K562 (cell line): ENCODE measurements at regions not wholly inside any gene's neighbourhood (a gene's known extent, or its start where the extent isn't known, plus 50 kb on each side); places are given as distances from the start of the nearest gene placed in this dataset.

ENCODE experiments used
- ARID3B ChIP-seq: fragments of 250-450 bp; sonication (Bioruptor Pico); IDR thresholded peaks from 2 replicates; pipeline ENCODE4 v1.4.0; 2020; ENCODE audit warnings: borderline replicate concordance
- BDP1 ChIP-seq: IDR thresholded peaks from 3 replicates; pipeline ENCODE4 v1.6.1; 2011; ENCODE audit not compliant: insufficient read length, insufficient read depth
- E4F1 ChIP-seq: fragments of 250-450 bp; sonication (Bioruptor Pico); IDR thresholded peaks from 2 replicates; pipeline ENCODE4 v1.5.0; 2021; ENCODE audit warnings: mild to moderate bottlenecking, borderline replicate concordance
- ILK ChIP-seq: fragments of 450-650 bp; IDR thresholded peaks from 2 replicates; pipeline ENCODE4 v1.6.1; 2016; ENCODE audit warnings: missing genetic modification characterization, low read depth, mild to moderate bottlenecking, missing compliant biosample characterization, moderate library complexity, borderline replicate concordance
- KLF16 ChIP-seq: IDR thresholded peaks from 2 replicates; pipeline ENCODE4 v1.6.1; 2016; ENCODE audit warnings: antibody characterized with exemption
- MTA1 ChIP-seq: fragments of 450-650 bp; IDR thresholded peaks from 2 replicates; pipeline ENCODE4 v1.6.1; 2017; ENCODE audit warnings: borderline replicate concordance
- MYNN ChIP-seq, 2 experiments: sonication (generic); formaldehyde crosslinking in 1 of 2; IDR thresholded peaks; 2 replicates each; pipeline versions ENCODE4 v1.5.0 to v1.6.1; 2016 to 2020; ENCODE audit warnings: antibody characterized with exemption in 1 of 2, missing genetic modification reagents in 1 of 2
- NFYB ChIP-seq: IDR thresholded peaks from 2 replicates; pipeline ENCODE4 v1.6.1; 2011; ENCODE audit warnings: mild to moderate bottlenecking, moderate library complexity; ENCODE audit not compliant: insufficient read length; ENCODE audit errors: extremely low read depth
- SIX5 ChIP-seq, 2 experiments: IDR thresholded peaks; 2 replicates each; pipeline ENCODE4 v1.6.1; 2011; ENCODE audit warnings: low read length in 2 of 2, borderline replicate concordance in 1 of 2, low read depth in 1 of 2, mild to moderate bottlenecking in 1 of 2, moderate library complexity in 1 of 2; ENCODE audit not compliant: insufficient read depth in 1 of 2
- SRSF3 ChIP-seq: fragments of 200-400 bp; formaldehyde crosslinking; IDR thresholded peaks from 2 replicates; pipeline ENCODE4 v1.6.1; 2016; ENCODE audit warnings: mild to moderate bottlenecking, low read length, moderate library complexity; ENCODE audit not compliant: insufficient read depth
- SRSF9 ChIP-seq: fragments of 200-400 bp; formaldehyde crosslinking; IDR thresholded peaks from 2 replicates; pipeline ENCODE4 v1.6.1; 2017; ENCODE audit warnings: low read depth, low read length, borderline replicate concordance
- TAF15 ChIP-seq: fragments of 200-400 bp; formaldehyde crosslinking; IDR thresholded peaks from 2 replicates; pipeline ENCODE4 v1.6.1; 2017; ENCODE audit warnings: mild to moderate bottlenecking, low read depth, low read length, moderate library complexity
- TFAP4 ChIP-seq: sonication (generic); formaldehyde crosslinking; IDR thresholded peaks from 2 replicates; pipeline ENCODE4 v1.8.0; 2022; ENCODE audit warnings: missing genetic modification reagents, mild to moderate bottlenecking, moderate library complexity, borderline replicate concordance
- ZNF445 ChIP-seq: fragments of 250-450 bp; sonication (Bioruptor Pico); IDR thresholded peaks from 2 replicates; pipeline ENCODE4 v1.4.0; 2020; ENCODE audit warnings: low read depth, mild to moderate bottlenecking, moderate library complexity
- ZNF518B ChIP-seq: fragments of 250-450 bp; sonication (Bioruptor Pico); IDR thresholded peaks from 2 replicates; pipeline ENCODE4 v1.5.0; 2021; ENCODE audit warnings: mild to moderate bottlenecking, moderate library complexity
- TF ChIP-seq, protein P1 (sequence below): fragments of 450-650 bp; formaldehyde crosslinking; IDR thresholded peaks from 2 replicates; pipeline ENCODE4 v1.4.0; 2022; ENCODE audit warnings: missing genetic modification characterization

GRCh38 chr3:167941234-167941995, 154.3 kb downstream of the GOLIM4 start (continued):
- TF ChIP-seq ARID3B, result no peak
- TF ChIP-seq SRSF9, result no peak
- TF ChIP-seq BDP1, result no peak
- no peak for TF ChIP-seq TAF15
- peak; percentile 90 for TF ChIP-seq TFAP4 (CRISPR knock-in tag)
- no peak for TF ChIP-seq ZNF445 (CRISPR knock-in tag)
- TF ChIP-seq MYNN (IDR thresholded peaks at IDR 0.05), result peak; percentile 47; the same call in 1 of the 2 replicates
- no peak for TF ChIP-seq MYNN (CRISPR knock-in tag; IDR thresholded peaks at IDR 0.05)
- TF ChIP-seq E4F1 (CRISPR knock-in tag), result no peak
- TF ChIP-seq KLF16, result peak; percentile 95
- TF ChIP-seq SIX5 (IDR thresholded peaks at IDR 0.05; ENCODE audit: borderline replicate concordance in 1 of 2, insufficient read depth in 1 of 2, low read depth in 1 of 2, low read length in 2 of 2), result no peak
- TF ChIP-seq SRSF3, result no peak
- TF ChIP-seq, protein P1, sequence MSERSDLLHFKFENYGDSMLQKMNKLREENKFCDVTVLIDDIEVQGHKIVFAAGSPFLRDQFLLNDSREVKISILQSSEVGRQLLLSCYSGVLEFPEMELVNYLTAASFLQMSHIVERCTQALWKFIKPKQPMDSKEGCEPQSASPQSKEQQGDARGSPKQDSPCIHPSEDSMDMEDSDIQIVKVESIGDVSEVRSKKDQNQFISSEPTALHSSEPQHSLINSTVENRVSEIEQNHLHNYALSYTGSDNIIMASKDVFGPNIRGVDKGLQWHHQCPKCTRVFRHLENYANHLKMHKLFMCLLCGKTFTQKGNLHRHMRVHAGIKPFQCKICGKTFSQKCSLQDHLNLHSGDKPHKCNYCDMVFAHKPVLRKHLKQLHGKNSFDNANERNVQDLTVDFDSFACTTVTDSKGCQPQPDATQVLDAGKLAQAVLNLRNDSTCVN (CRISPR knock-in tag), result no peak
- TF ChIP-seq ILK, result no peak
- no peak for TF ChIP-seq NFYB
- TF ChIP-seq ZNF518B (CRISPR knock-in tag), result no peak
- peak; percentile 28; the same call in 1 of the 2 replicates for TF ChIP-seq MTA1
